GM12874 (cell line): ENCODE measurements at regions not wholly inside any gene's neighbourhood (a gene's known extent, or its start where the extent isn't known, plus 50 kb on each side); places are given as distances from the start of the nearest gene placed in this dataset.

Source experiments
- CTCF ChIP-seq: IDR thresholded peaks from 2 replicates; pipeline ENCODE4 v1.5.1; 2011; ENCODE audit warnings: low read depth, mild to moderate bottlenecking, control low read depth, low read length, moderate library complexity; ENCODE audit not compliant: insufficient read depth

- peak; percentile 47 for TF ChIP-seq CTCF
Measured at GRCh38 chr4:54433686-54434085, 204.6 kb downstream of the PDGFRA start.

- TF ChIP-seq CTCF: no peak
Measured at GRCh38 chr4:54439831-54440243, 210.7 kb downstream of the PDGFRA start.

- TF ChIP-seq CTCF: peak; percentile 39; the same call in 1 of the 2 replicates
Measured at GRCh38 chr4:54440394-54441136, 211.5 kb downstream of the PDGFRA start.

- no peak for TF ChIP-seq CTCF
Measured at GRCh38 chr4:54445866-54446265, 211.9 kb upstream of the KIT start.

GRCh38 chr4:54446581-54446980 lies 211.2 kb upstream of the KIT start:
- TF ChIP-seq CTCF: no peak

GRCh38 chr4:54447304-54447703 lies 210.5 kb upstream of the KIT start:
- no peak for TF ChIP-seq CTCF

- TF ChIP-seq CTCF: no peak
Measured at GRCh38 chr4:54449999-54450398, 207.8 kb upstream of the KIT start.
